Neural cell (in vitro differentiated cells): ENCODE measurements at regions not wholly inside any gene's neighbourhood (a gene's known extent, or its start where the extent isn't known, plus 50 kb on each side); places are given as distances from the start of the nearest gene placed in this dataset.
"Not testable (repeated sequence)": the region's sequence is repeated elsewhere in the genome, so short reads cannot be mapped to it uniquely, and the experiment has no call there.

ENCODE experiments used
- H2AFZ ChIP-seq: fragments of 200-600, 300-800 bp; sonication (generic), shearing (Covaris generic); 2 replicates; pipeline ENCODE4 v1.6.0; 2014; ENCODE audit warnings: low read depth, mild to moderate bottlenecking, antibody characterized with exemption, low read length, moderate library complexity
- H3F3A ChIP-seq: fragments of 200-600 bp; shearing (Covaris generic); 2 replicates; pipeline ENCODE4 v1.6.1; 2016; ENCODE audit warnings: mild to moderate bottlenecking, moderate library complexity, mixed read lengths, antibody characterized with exemption, low read length; ENCODE audit not compliant: insufficient read depth, poor library complexity, severe bottlenecking
- H3K27ac ChIP-seq: fragments of 200-600, 300-800 bp; sonication (generic), shearing (Covaris generic); 2 replicates; pipeline ENCODE4 v1.5.1; 2014; ENCODE audit warnings: mild to moderate bottlenecking, low read length, moderate library complexity
- H3K27me3 ChIP-seq: fragments of 300-800, 200-600 bp; sonication (generic), shearing (Covaris generic); 2 replicates; pipeline ENCODE4 v1.6.0; 2014; ENCODE audit warnings: mild to moderate bottlenecking, low read depth, low read length, moderate library complexity; ENCODE audit not compliant: insufficient read depth
- H3K36me3 ChIP-seq: fragments of 300-800, 200-600 bp; sonication (generic), shearing (Covaris generic); 2 replicates; pipeline ENCODE4 v1.5.1; 2014; ENCODE audit warnings: mild to moderate bottlenecking, antibody characterized with exemption, low read length, moderate library complexity; ENCODE audit not compliant: insufficient read depth
- H3K4me2 ChIP-seq: fragments of 300-800, 200-600 bp; sonication (generic), shearing (Covaris generic); 2 replicates; pipeline ENCODE4 v1.6.0; 2014; ENCODE audit warnings: mild to moderate bottlenecking, low read length
- H3K4me3 ChIP-seq: fragments of 300-800, 200-600 bp; sonication (generic), shearing (Covaris generic); 2 replicates; pipeline ENCODE4 v1.5.1; 2014; ENCODE audit warnings: mild to moderate bottlenecking, low read length, moderate library complexity
- H3K79me2 ChIP-seq: fragments of 200-600 bp; shearing (Covaris generic); replicated peaks from 2 replicates; pipeline ENCODE4 v1.6.0; 2014; ENCODE audit warnings: mild to moderate bottlenecking, low read length, moderate library complexity; ENCODE audit not compliant: insufficient read depth
- H3K9ac ChIP-seq: fragments of 300-800, 200-600 bp; sonication (generic), shearing (Covaris generic); 2 replicates; pipeline ENCODE4 v1.6.1; 2016; ENCODE audit warnings: mild to moderate bottlenecking, low read length, mixed read lengths
- H3K9me2 ChIP-seq: fragments of 200-600 bp; shearing (Covaris generic); 2 replicates; pipeline ENCODE4 v1.6.1; 2016; ENCODE audit warnings: mild to moderate bottlenecking, low read length, mixed read lengths; ENCODE audit not compliant: insufficient read depth
- H3K9me3 ChIP-seq: fragments of 200-600, 300-800 bp; sonication (generic), shearing (Covaris generic); 2 replicates; pipeline ENCODE4 v1.6.1; 2016; ENCODE audit warnings: mild to moderate bottlenecking, mixed run types, low read length, moderate library complexity, mixed read lengths
- H4K20me1 ChIP-seq: fragments of 200-600 bp; shearing (Covaris generic); 2 replicates; pipeline ENCODE4 v1.6.1; 2016; ENCODE audit warnings: mild to moderate bottlenecking, mixed run types; ENCODE audit not compliant: insufficient read depth
- POLR2AphosphoS5 ChIP-seq: IDR thresholded peaks from 2 replicates; pipeline ENCODE4 v1.6.1; 2012
- TF ChIP-seq, protein P1 (sequence below): IDR thresholded peaks from 2 replicates; pipeline ENCODE4 v1.6.1; 2012; ENCODE audit warnings: borderline replicate concordance

DNA sequence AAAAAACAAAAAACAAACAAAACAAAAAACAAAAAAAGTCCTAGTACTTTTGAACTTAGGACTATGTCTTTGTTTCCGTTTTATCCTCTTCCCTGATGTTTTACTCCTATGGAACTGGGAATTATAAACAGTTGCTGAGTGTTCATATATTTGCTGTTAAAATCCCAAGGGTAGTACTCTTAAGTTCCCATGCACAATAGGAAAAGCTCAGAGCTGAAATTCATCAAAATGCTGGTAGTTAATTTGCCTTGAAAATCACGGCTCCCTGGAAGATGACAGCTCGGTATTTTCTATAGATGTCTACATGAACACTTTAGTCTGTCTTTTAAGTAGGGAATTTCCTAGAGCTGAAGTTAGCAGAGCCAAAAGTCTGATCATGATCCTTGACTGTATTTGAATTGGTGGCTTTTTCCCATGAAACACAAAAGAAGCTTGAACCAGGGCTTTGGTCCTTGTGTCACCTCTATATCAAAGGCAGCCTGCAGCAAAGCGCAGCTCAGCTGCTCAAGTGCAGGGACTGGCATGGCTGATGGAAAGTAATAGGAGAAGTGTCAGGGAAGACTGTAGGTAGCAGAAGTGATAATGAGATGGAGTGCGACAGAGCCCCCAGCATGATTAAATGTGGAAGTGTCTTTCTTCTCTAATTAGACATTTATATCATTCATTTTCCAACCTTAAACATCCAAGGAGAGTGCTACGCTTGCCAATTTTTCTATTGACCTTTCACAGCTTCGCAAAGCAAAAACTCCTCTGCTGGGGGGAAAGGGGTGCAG, 310.9 kb downstream of the TRIM36 start:
- Histone ChIP-seq H4K20me1 (no peaks in the 10 kb centered on the region), H3K27ac (peak overlapping the region; percentile 21), H3F3A (no peaks in the 10 kb centered on the region), H3K36me3 (no peaks in the 10 kb centered on the region), H3K9me2 (no peaks in the 10 kb centered on the region), H3K9me3 (no peaks in the 10 kb centered on the region), H3K4me3 (peak overlapping the region; percentile 36), H3K27me3 (no peaks in the 10 kb centered on the region), H2AFZ (no peak overlapping the region), H3K4me2 (no peak overlapping the region), H3K79me2 (no peaks in the 10 kb centered on the region), H3K9ac (no peak overlapping the region)
- no peak for TF ChIP-seq POLR2AphosphoS5
- TF ChIP-seq, protein P1, sequence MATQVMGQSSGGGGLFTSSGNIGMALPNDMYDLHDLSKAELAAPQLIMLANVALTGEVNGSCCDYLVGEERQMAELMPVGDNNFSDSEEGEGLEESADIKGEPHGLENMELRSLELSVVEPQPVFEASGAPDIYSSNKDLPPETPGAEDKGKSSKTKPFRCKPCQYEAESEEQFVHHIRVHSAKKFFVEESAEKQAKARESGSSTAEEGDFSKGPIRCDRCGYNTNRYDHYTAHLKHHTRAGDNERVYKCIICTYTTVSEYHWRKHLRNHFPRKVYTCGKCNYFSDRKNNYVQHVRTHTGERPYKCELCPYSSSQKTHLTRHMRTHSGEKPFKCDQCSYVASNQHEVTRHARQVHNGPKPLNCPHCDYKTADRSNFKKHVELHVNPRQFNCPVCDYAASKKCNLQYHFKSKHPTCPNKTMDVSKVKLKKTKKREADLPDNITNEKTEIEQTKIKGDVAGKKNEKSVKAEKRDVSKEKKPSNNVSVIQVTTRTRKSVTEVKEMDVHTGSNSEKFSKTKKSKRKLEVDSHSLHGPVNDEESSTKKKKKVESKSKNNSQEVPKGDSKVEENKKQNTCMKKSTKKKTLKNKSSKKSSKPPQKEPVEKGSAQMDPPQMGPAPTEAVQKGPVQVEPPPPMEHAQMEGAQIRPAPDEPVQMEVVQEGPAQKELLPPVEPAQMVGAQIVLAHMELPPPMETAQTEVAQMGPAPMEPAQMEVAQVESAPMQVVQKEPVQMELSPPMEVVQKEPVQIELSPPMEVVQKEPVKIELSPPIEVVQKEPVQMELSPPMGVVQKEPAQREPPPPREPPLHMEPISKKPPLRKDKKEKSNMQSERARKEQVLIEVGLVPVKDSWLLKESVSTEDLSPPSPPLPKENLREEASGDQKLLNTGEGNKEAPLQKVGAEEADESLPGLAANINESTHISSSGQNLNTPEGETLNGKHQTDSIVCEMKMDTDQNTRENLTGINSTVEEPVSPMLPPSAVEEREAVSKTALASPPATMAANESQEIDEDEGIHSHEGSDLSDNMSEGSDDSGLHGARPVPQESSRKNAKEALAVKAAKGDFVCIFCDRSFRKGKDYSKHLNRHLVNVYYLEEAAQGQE = peak; percentile 66

DNA sequence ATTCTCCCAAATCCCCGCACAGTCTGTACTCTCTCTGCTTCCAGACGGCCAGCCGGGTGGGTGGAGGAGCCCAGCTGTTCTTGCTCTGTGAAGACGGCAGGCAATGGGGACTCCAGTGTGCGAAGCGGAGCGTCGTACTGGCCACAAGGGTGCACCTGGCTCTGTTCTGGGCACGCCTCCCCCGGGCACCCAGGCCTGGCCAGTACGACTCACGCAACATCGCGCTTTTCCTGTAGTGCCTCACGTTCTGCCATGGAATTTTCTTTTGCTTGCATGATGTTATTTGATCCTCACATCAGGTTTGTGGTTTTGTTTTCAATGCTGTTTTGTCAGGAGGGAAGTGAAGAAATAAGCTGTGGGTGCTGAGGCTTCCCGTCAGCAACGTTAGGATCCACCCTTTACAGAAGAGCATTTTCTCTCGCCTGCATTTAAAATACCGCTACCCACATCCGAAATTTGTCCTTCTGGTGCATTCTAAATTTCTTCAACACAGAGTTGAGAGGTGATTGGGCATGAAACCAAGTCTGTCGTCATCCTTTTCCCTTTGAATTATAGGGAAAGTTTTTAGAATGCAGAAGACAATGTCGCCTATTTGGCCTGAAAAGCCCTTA, 311.7 kb downstream of the TRIM36 start:
- H3K36me3 ChIP-seq = no peaks in the 10 kb centered on the region
- H2AFZ ChIP-seq = no peak overlapping the region
- H3F3A ChIP-seq = no peaks in the 10 kb centered on the region
- H3K4me3 ChIP-seq = no peak overlapping the region
- no peak overlapping the region for H3K27ac ChIP-seq
- no peaks in the 10 kb centered on the region for H3K79me2 ChIP-seq
- no peaks in the 10 kb centered on the region for H4K20me1 ChIP-seq
- H3K9me2 ChIP-seq = no peaks in the 10 kb centered on the region
- H3K9ac ChIP-seq = no peak overlapping the region
- H3K9me3 ChIP-seq = no peaks in the 10 kb centered on the region
- H3K4me2 ChIP-seq = no peak overlapping the region
- H3K27me3 ChIP-seq = no peaks in the 10 kb centered on the region
- TF ChIP-seq, protein P1 = no peak

DNA sequence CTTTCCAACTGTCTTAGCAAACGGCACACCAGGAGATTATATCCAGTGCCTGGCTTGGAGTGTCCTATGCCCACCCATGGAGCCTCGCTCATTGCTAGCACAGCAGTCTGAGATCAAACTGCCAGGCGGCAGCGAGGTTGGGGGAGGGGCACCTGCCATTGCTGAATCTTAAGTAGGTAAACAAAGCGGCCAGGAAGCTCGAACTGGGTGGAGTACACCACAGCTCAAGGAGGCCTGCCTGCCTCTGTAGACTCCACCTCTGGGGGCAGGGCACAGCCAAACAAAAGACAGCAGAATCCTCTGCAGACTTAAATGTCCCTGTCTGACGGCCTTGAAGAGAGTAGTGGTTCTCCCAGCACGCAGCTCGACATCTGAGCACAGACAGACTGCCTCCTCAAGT, 325.0 kb downstream of the TRIM36 start:
- not testable (repeated sequence) for H4K20me1 ChIP-seq, H3K9ac ChIP-seq, H3K27me3 ChIP-seq, H3K27ac ChIP-seq, H3K79me2 ChIP-seq, H2AFZ ChIP-seq, H3K36me3 ChIP-seq, H3K9me3 ChIP-seq, H3K4me2 ChIP-seq, H3F3A ChIP-seq, H3K9me2 ChIP-seq, H3K4me3 ChIP-seq
